Adrenal gland (tissue), 5 donors: ENCODE measurements at regions not wholly inside any gene's neighbourhood (a gene's known extent, or its start where the extent isn't known, plus 50 kb on each side); places are given as distances from the start of the nearest gene placed in this dataset.

Experiments used
- POLR2A ChIP-seq, 2 donors: fragments of 450-650 bp; IDR thresholded peaks; one replicate each; pipeline ENCODE4 v1.6.1; 2017; ENCODE audit warnings: antibody characterized with exemption in 2 of 2, mild to moderate bottlenecking in 2 of 2, moderate library complexity in 1 of 2
- TF ChIP-seq, protein P1 (sequence below), 6 experiments: fragments of 450-650 bp in 4 of 6; fragments of 200-600 bp in 2 of 6; sonication (generic) in 1 of 6; IDR thresholded peaks; 1 replicate in 5 of 6; 2 replicates in 1 of 6; pipeline versions ENCODE4 v1.5.1 to v1.8.0; 2016 to 2021; ENCODE audit warnings: antibody characterized with exemption in 6 of 6, mild to moderate bottlenecking in 2 of 6, moderate library complexity in 1 of 6
- donor health status: DM: no; HTN: no; CAD: no.

DNA sequence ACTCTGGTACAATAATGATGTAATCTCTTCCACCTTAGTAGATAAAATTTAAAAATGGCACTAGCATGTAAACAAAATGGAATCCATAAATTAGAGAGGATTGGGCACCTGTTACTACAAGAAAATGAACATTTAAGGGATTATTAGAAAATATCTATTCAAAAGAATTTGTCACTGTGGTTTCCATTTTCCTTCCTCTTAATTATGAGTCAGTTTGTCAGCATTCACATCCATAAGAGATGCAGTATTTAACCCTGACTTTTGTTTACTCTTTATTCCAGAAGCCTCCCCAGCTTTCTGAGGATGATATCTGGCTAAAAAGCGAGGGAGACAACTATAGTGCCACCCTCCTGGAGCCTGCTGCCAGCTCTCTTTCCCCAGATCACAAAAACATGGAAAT lies 72.1 kb downstream of the C9orf152 start:
- TF ChIP-seq, protein P1, sequence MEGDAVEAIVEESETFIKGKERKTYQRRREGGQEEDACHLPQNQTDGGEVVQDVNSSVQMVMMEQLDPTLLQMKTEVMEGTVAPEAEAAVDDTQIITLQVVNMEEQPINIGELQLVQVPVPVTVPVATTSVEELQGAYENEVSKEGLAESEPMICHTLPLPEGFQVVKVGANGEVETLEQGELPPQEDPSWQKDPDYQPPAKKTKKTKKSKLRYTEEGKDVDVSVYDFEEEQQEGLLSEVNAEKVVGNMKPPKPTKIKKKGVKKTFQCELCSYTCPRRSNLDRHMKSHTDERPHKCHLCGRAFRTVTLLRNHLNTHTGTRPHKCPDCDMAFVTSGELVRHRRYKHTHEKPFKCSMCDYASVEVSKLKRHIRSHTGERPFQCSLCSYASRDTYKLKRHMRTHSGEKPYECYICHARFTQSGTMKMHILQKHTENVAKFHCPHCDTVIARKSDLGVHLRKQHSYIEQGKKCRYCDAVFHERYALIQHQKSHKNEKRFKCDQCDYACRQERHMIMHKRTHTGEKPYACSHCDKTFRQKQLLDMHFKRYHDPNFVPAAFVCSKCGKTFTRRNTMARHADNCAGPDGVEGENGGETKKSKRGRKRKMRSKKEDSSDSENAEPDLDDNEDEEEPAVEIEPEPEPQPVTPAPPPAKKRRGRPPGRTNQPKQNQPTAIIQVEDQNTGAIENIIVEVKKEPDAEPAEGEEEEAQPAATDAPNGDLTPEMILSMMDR (IDR thresholded peaks at IDR 0.05), result no peak
- no peak for TF ChIP-seq POLR2A (IDR thresholded peaks at IDR 0.05)
